Gastrocnemius medialis (tissue), 4 donors: ENCODE measurements at regions not wholly inside any gene's neighbourhood (a gene's known extent, or its start where the extent isn't known, plus 50 kb on each side); places are given as distances from the start of the nearest gene placed in this dataset.

Experiments
- CTCF ChIP-seq, 5 experiments: fragments of 450-650 bp in 3 of 5; fragments of 200-600 bp in 2 of 5; sonication (generic) in 2 of 5; IDR thresholded peaks in 4 of 5; conservative IDR thresholded peaks in 1 of 5; 1 replicate in 4 of 5; 2 replicates in 1 of 5; pipeline ENCODE4 v1.5.1; 2016 to 2019; ENCODE audit warnings: antibody characterized with exemption in 5 of 5, mild to moderate bottlenecking in 3 of 5, moderate library complexity in 3 of 5
- POLR2A ChIP-seq, 2 donors: fragments of 450-650 bp; IDR thresholded peaks; one replicate each; pipeline ENCODE4 v1.6.1; 2017; ENCODE audit warnings: antibody characterized with exemption in 2 of 2, mild to moderate bottlenecking in 2 of 2, moderate library complexity in 2 of 2

- TF ChIP-seq CTCF (IDR thresholded peaks at IDR 0.05 in 4 of 5, conservative IDR thresholded peaks at IDR 0.05 in 1 of 5): no peak
- TF ChIP-seq POLR2A (IDR thresholded peaks at IDR 0.05): no peak
Measured at GRCh38 chr10:60574388-60574787, 184.7 kb upstream of the ANK3 start.
